CD14-positive monocyte (primary cell): ENCODE measurements at regions not wholly inside any gene's neighbourhood (a gene's known extent, or its start where the extent isn't known, plus 50 kb on each side); places are given as distances from the start of the nearest gene placed in this dataset.

Source experiments
- DNase-seq, 3 donors: peaks; one replicate each; pipeline ENCODE4 v3.0.0-alpha.2; 2011 to 2022
- H2AFZ ChIP-seq: 2 replicates; pipeline ENCODE4 v1.6.0; 2012; ENCODE audit warnings: mild to moderate bottlenecking, low read depth, low read length, inconsistent platforms; ENCODE audit not compliant: insufficient read depth, poor library complexity, severe bottlenecking
- H3K27ac ChIP-seq, 2 donors: 1 replicate in 1 of 2; 2 replicates in 1 of 2; pipeline ENCODE4 v1.5.1; 2012 to 2013; ENCODE audit warnings: low read length in 2 of 2, control low read depth in 1 of 2, inconsistent platforms in 1 of 2, low read depth in 1 of 2, mild to moderate bottlenecking in 1 of 2
- H3K27me3 ChIP-seq, 2 donors: one replicate each; pipeline versions ENCODE4 v1.6.0 to v1.6.1; 2011 to 2013; ENCODE audit warnings: low read length in 2 of 2; ENCODE audit not compliant: control insufficient read depth in 2 of 2, insufficient read depth in 2 of 2
- H3K36me3 ChIP-seq, 2 donors: replicated peaks in 1 of 2; 1 replicate in 1 of 2; 2 replicates in 1 of 2; pipeline versions ENCODE4 v1.5.1 to v1.6.1; 2012 to 2013; ENCODE audit warnings: low read length in 2 of 2, control low read depth in 1 of 2, inconsistent platforms in 1 of 2, mild to moderate bottlenecking in 1 of 2; ENCODE audit not compliant: insufficient read depth in 2 of 2, control insufficient read depth in 1 of 2
- H3K4me1 ChIP-seq, 2 donors: 1 replicate in 1 of 2; 2 replicates in 1 of 2; pipeline versions ENCODE4 v1.5.1 to v1.6.1; 2012 to 2013; ENCODE audit warnings: low read length in 2 of 2, control low read depth in 1 of 2, inconsistent platforms in 1 of 2, mild to moderate bottlenecking in 1 of 2, moderate library complexity in 1 of 2; ENCODE audit not compliant: insufficient read depth in 2 of 2, control insufficient read depth in 1 of 2
- H3K4me2 ChIP-seq: replicated peaks from 2 replicates; pipeline ENCODE3; 2012; ENCODE audit warnings: low read length, moderate library complexity, mild to moderate bottlenecking; ENCODE audit not compliant: poor library complexity, severe bottlenecking; ENCODE audit errors: extremely low read depth
- H3K4me3 ChIP-seq, 3 experiments: fragments of 200-600 bp in 1 of 3; sonication (generic) in 1 of 3; replicated peaks in 1 of 3; 1 replicate in 2 of 3; 2 replicates in 1 of 3; pipeline ENCODE4 v1.5.1; 2011 to 2013; ENCODE audit warnings: low read length in 3 of 3, mild to moderate bottlenecking in 3 of 3, control low read depth in 2 of 3, low read depth in 2 of 3, inconsistent platforms in 1 of 3, moderate library complexity in 1 of 3
- H3K79me2 ChIP-seq: 2 replicates; pipeline ENCODE4 v1.6.0; 2012; ENCODE audit warnings: mild to moderate bottlenecking, control low read depth, inconsistent platforms, low read length, moderate library complexity; ENCODE audit not compliant: insufficient read depth
- H3K9ac ChIP-seq: 2 replicates; pipeline ENCODE4 v1.6.0; 2017; ENCODE audit warnings: low read length, mild to moderate bottlenecking; ENCODE audit not compliant: insufficient read depth, poor library complexity, severe bottlenecking
- H3K9me3 ChIP-seq, 2 donors: replicated peaks in 1 of 2; 1 replicate in 1 of 2; 2 replicates in 1 of 2; pipeline versions ENCODE4 v1.5.1 to v1.6.1; 2012 to 2013; ENCODE audit warnings: low read length in 2 of 2, control low read depth in 1 of 2; ENCODE audit not compliant: control insufficient read depth in 1 of 2, insufficient read depth in 1 of 2
- H4K20me1 ChIP-seq: 2 replicates; pipeline ENCODE4 v1.6.0; 2012; ENCODE audit warnings: mild to moderate bottlenecking, low read length, control low read depth, moderate library complexity; ENCODE audit not compliant: insufficient read depth
- H3K27ac Mint-ChIP-seq, 7 donors: one replicate each; pipeline ENCODE4 v1.8.0; 2020; ENCODE audit warnings: mild to moderate bottlenecking in 7 of 7, mixed read lengths in 7 of 7, moderate library complexity in 6 of 7, inconsistent platforms in 2 of 7
- H3K27me3 Mint-ChIP-seq, 3 donors: one replicate each; pipeline ENCODE4 v1.8.0; 2021 to 2022; ENCODE audit warnings: low read depth in 3 of 3, mild to moderate bottlenecking in 3 of 3, mixed read lengths in 3 of 3, moderate library complexity in 3 of 3, inconsistent platforms in 1 of 3
- H3K36me3 Mint-ChIP-seq, 2 donors: one replicate each; pipeline ENCODE4 v1.8.0; 2020; ENCODE audit warnings: mixed read lengths in 2 of 2, inconsistent platforms in 1 of 2, mild to moderate bottlenecking in 1 of 2
- H3K4me1 Mint-ChIP-seq: one replicate; pipeline ENCODE4 v1.8.0; 2020; ENCODE audit warnings: mild to moderate bottlenecking, mixed read lengths
- H3K4me3 Mint-ChIP-seq, 2 donors: one replicate each; pipeline ENCODE4 v1.8.0; 2020; ENCODE audit warnings: mild to moderate bottlenecking in 2 of 2, mixed read lengths in 2 of 2, moderate library complexity in 1 of 2
- H3K9me3 Mint-ChIP-seq, 7 donors: one replicate each; pipeline ENCODE4 v1.8.0; 2020 to 2022; ENCODE audit warnings: mixed read lengths in 7 of 7, mild to moderate bottlenecking in 6 of 7, moderate library complexity in 6 of 7, inconsistent platforms in 2 of 7
- CTCF ChIP-seq: fragments of 200-600 bp; IDR thresholded peaks from one replicate; pipeline ENCODE4 v1.8.0; 2022; ENCODE audit warnings: antibody characterized with exemption, mild to moderate bottlenecking
- WGBS: methylation state at CpG from one replicate; pipeline ENCODE4 v1.1.5; 2013; ENCODE audit warnings: missing lambda C conversion rate; ENCODE audit not compliant: insufficient coverage; 5-methylcytosine and 5-hydroxymethylcytosine counted together
- intact Hi-C, 2 donors: fragments of 100-400 bp; cut with micrococcal nuclease; formaldehyde crosslinking; loops; one replicate each; pipeline versions ENCODE4 v1.15.0 to v1.15.1; 2023

- no peaks in the 10 kb centered on the region for H3K4me1 ChIP-seq
- no peak for TF ChIP-seq CTCF
- H4K20me1 ChIP-seq, result no peaks in the 10 kb centered on the region
- no peak overlapping the region for H3K27ac ChIP-seq
- Mint-ChIP-seq H3K4me1 (no peaks in the 10 kb centered on the region), H3K4me3 (no peak overlapping the region), H3K9me3 (peaks cover 0 to 5% (median 0%) of the 10 kb centered on the region in 7 donors), H3K27me3 (peaks cover 3 to 6% (median 4%) of the 10 kb centered on the region in 3 donors), H3K27ac (no peak overlapping the region), H3K36me3 (no peaks in the 10 kb centered on the region)
- no peak overlapping the region for H2AFZ ChIP-seq
- H3K36me3 ChIP-seq, result no peaks in the 10 kb centered on the region
- no peak overlapping the region for H3K9ac ChIP-seq
- intact Hi-C loops, result no loop called here
- no peaks in the 10 kb centered on the region for H3K27me3 ChIP-seq
- no peak overlapping the region for H3K4me3 ChIP-seq
- no peaks in the 10 kb centered on the region for H3K79me2 ChIP-seq
- WGBS, result 86% methylated on average over 1 of the region's 2 CpGs
- no peak for DNase-seq
- H3K4me2 ChIP-seq, result no peak overlapping the region
- no peaks in the 10 kb centered on the region for H3K9me3 ChIP-seq
Observed at GRCh38 chr3:59567661-59568060, 517.8 kb upstream of the CFAP20DC start.

- peaks cover 0 to 6% (median 0%) of the 10 kb centered on the region in 7 donors for H3K9me3 Mint-ChIP-seq
- H3K4me1 Mint-ChIP-seq, result no peaks in the 10 kb centered on the region
- H3K36me3 ChIP-seq, result no peaks in the 10 kb centered on the region
- no peak for TF ChIP-seq CTCF
- no peak overlapping the region for H3K27ac ChIP-seq
- WGBS, result no CpG with 5 or more reads among the region's 6 CpGs
- H3K79me2 ChIP-seq, result no peaks in the 10 kb centered on the region
- no peak overlapping the region for H3K4me2 ChIP-seq
- no peak overlapping the region for H3K9ac ChIP-seq
- H3K27me3 ChIP-seq, result no peaks in the 10 kb centered on the region
- DNase-seq, result no peak
- no peak overlapping the region for H2AFZ ChIP-seq
- no peak overlapping the region for H3K4me3 ChIP-seq
- no peaks in the 10 kb centered on the region for H3K9me3 ChIP-seq
- peaks cover 3 to 8% (median 4%) of the 10 kb centered on the region in 3 donors for H3K27me3 Mint-ChIP-seq
- no peak overlapping the region for H3K27ac Mint-ChIP-seq
- H3K36me3 Mint-ChIP-seq, result no peaks in the 10 kb centered on the region
- H3K4me1 ChIP-seq, result no peaks in the 10 kb centered on the region
- H3K4me3 Mint-ChIP-seq, result no peak overlapping the region
- no peaks in the 10 kb centered on the region for H4K20me1 ChIP-seq
- intact Hi-C loops, result no loop called here
Observed at GRCh38 chr3:59566481-59566975, 516.7 kb upstream of the CFAP20DC start.
